Uterus (tissue), 2 donors: ENCODE measurements at regions not wholly inside any gene's neighbourhood (a gene's known extent, or its start where the extent isn't known, plus 50 kb on each side); places are given as distances from the start of the nearest gene placed in this dataset.

Experiments used
- POLR2A ChIP-seq, 2 donors: fragments of 450-650 bp; IDR thresholded peaks; one replicate each; pipeline ENCODE4 v1.6.1; 2016; ENCODE audit warnings: antibody characterized with exemption in 2 of 2, mild to moderate bottlenecking in 1 of 2, moderate library complexity in 1 of 2
- TF ChIP-seq, protein P1 (sequence below), 4 experiments: fragments of 200-600 bp in 2 of 4; fragments of 450-650 bp in 2 of 4; sonication (generic) in 2 of 4; IDR thresholded peaks; one replicate each; pipeline ENCODE4 v1.5.1; 2016 to 2019; ENCODE audit warnings: antibody characterized with exemption in 4 of 4, mild to moderate bottlenecking in 2 of 4, moderate library complexity in 1 of 4

DNA sequence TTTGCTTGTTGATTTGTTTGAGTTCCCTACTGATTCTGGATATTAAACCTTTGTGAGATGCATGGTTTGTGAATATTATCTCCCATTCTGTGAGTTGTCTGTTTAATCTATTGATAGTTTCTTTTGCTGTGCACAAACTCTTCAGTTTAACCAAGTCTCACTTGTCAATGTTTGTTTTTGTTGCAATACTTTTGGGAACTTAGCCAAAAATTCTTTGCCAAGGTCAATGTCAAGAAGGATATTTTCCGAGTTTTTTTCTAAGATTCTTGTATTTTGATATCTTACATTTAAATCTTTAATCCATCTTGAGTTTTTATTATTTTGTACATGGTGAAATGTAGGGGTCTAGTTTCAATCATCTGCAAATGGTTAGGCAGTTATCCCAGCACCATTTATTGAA is 1230.7 kb upstream of the NCAM2 start:
- TF ChIP-seq, protein P1, sequence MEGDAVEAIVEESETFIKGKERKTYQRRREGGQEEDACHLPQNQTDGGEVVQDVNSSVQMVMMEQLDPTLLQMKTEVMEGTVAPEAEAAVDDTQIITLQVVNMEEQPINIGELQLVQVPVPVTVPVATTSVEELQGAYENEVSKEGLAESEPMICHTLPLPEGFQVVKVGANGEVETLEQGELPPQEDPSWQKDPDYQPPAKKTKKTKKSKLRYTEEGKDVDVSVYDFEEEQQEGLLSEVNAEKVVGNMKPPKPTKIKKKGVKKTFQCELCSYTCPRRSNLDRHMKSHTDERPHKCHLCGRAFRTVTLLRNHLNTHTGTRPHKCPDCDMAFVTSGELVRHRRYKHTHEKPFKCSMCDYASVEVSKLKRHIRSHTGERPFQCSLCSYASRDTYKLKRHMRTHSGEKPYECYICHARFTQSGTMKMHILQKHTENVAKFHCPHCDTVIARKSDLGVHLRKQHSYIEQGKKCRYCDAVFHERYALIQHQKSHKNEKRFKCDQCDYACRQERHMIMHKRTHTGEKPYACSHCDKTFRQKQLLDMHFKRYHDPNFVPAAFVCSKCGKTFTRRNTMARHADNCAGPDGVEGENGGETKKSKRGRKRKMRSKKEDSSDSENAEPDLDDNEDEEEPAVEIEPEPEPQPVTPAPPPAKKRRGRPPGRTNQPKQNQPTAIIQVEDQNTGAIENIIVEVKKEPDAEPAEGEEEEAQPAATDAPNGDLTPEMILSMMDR (IDR thresholded peaks at IDR 0.05), result no peak
- no peak for TF ChIP-seq POLR2A (IDR thresholded peaks at IDR 0.05)
